NCI-H187 treated with DMSO at 0.1 percent for 48 hours (cell line): ENCODE measurements at regions not wholly inside any gene's neighbourhood (a gene's known extent, or its start where the extent isn't known, plus 50 kb on each side); places are given as distances from the start of the nearest gene placed in this dataset.
"Not testable (repeated sequence)": the region's sequence is repeated elsewhere in the genome, so short reads cannot be mapped to it uniquely, and the experiment has no call there.

Source experiments
- DNase-seq: peaks from one replicate; lab custom pipeline; 2025; lab: John Stamatoyannopoulos, UW

DNA sequence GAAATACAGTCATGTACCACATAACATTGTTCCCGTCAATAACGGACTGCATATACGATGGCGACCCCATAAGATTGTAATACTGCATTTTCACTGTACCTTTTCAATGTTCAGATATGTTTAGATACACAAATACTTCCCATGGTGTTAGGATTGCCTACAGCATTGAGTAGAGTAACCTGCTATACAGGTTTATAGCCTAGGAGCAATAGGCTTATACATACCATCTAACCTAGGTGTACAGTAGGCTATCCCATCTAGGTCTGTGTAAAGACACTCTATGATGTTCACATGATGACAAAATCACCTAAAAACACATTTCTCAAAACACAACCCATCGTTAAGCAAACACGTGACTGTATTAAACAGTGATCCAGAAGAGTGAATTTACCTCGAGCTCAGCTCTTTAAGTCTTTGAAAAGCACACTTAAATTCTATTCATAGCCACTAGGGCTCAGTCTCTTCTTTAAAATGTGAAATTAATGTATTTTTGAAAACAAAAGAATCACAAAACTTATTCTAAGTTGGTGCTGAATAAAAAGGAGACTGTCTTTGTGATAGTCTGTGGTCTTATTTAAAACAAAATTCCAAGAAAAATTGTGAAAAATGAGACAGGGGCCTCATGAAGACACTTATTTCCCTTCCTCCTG lies 239.1 kb upstream of the ARID2 start:
- DNase-seq, result no peak

DNA sequence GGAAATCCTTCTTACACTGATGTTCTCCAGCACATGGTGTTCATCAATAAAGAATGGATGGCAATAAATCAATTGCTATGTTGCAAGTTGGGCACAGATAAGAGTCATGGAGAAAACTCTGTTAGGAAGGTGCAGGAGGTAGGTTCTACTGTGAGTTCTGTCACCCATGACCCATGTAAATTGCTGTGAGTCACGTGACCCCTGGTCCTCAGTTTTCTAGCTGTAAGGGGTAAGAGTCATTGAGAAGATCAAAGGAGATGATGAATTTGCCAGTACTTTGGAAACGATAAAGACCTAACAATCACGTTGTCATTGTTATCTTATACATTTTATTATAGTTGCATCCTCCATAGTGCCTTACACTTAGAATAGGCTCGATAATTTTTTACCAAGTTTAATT lies 235.2 kb upstream of the ARID2 start:
- DNase-seq, result no peak

DNA sequence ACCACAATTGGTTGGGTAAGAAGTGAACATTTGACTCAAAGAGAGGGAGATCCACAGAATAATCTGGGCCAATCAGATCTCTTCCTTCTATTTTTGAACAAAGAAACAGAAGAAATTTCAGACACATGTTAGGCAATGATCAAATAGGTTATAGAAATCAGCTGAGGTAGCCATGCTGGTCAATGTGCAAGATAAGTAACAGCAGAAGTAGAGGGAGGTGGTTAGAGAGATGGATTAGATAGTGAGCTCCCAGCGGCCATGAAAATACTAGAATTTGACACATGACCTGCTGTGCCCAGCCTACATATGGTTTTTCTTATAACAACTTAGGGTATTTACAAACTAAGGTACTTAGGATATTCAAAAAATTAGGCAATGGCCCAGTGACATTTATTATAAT lies 230.9 kb upstream of the ARID2 start:
- no peak for DNase-seq

DNA sequence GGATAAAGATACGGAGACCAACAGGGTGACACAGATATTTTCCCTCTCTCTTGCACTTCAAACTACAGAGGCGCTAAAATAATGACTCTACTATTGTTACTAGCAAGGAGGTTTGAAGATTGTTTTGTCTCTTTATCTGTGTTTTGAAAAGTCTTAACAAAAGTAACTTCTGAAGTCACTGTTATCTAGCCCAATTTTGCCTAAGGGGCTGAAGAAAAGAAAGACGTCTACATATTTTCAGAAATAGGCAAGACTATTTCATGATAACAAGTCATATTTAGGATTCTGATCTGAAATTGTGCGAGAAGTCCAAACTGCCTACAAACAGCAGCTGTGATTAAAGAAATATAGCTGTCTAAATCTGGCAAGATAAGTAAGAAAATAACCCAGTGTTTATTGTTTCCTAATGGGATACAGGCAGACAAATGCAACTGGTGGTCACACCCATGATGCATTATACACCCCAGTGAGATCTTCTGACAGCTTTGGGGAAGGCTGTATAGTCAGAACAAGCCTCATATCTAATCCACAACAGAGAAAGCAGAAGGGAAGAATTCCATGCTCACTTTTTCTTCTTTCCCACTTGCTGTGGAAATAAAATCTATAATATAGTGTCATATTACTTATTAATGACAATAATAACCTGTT lies 226.9 kb upstream of the ARID2 start:
- DNase-seq, result no peak

DNA sequence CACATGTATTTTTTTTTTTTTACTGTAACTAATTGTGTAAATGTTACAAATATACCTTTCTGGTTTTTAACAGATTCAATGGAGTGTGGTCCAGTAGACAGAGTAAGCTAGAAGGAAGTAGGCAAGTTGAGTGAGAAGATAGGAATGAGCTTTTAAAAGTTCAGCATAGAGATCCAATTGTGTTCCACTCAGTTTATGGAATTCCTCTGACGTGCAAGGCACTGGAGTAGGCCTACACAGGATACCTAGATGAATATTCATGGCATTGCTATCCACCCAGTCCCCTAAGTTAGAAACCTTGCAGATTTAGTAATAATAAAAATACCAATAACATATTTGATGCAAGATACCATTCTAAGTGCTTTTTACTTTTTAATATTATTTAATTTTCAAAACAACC lies 225.6 kb upstream of the ARID2 start:
- no peak for DNase-seq

DNA sequence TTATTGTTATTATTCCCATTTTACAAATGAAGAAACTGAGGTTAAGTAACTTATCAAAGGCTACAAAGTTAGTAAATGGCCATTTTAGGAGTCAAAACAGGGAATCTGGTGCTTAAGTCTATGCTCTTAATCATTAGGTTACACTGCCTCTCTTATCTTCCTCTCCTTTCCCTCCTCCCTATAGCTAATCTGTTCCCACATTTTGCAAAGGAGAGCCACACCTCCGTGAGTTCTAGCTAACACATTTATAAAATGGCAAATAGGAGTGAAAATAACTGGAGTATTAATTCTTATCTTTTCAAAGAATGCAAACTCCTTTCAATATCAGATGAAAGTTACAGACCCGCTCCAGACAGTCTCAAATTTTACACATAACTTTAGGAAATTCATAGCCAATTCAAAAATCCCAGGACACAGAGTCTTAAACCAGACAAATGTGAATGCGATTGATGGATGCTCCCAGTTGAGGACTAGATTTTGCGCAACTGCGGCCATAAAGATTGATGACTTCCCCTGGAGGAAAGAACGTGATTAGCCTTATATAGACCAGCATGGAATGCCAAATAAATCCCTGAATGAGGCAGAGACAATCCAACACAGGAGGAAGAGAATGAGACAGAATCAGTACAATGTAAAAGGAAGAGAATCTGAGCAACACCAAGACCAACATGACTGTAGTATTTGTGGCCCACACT lies 225.0 kb upstream of the ARID2 start:
- DNase-seq, result no peak

DNA sequence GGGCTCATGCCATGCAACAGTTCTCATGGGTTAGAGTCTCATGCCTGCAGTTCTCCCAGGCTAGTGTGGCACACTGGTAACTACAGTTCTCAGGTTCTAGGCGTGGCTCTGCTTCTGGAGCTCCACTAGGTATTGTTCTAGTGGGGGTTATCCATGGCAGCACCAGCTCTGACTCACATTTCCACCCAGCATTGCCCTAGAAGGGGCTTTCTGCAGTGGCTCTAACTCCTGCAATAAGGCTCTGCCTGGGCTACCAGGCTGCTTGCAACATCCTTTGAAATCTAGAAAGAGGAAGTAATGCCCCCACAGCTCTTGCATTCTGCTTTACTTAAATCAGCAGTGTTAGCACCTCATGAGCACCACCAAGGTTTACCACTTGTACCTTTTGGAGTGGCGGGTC lies 220.3 kb upstream of the ARID2 start:
- no peak for DNase-seq

DNA sequence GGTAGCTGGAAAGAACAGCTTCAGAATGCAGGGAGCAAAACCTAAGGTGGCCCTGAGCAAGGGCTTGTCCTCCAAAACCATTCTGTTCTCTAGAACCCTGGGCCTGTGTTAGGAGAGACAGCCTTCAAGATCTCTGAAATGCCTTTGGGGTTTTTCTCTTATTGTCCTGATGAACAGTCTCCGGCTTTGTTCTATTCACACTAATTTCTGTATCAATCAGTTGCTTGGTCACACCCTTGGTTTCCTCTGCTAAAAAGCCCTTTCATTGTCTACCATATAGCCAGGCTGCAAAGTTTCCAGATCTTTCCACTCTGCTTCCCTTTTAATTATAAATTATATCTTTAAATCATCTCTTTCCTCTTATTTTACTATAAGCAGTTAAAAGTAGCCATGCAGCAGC lies 219.9 kb upstream of the ARID2 start:
- DNase-seq, result no peak

DNA sequence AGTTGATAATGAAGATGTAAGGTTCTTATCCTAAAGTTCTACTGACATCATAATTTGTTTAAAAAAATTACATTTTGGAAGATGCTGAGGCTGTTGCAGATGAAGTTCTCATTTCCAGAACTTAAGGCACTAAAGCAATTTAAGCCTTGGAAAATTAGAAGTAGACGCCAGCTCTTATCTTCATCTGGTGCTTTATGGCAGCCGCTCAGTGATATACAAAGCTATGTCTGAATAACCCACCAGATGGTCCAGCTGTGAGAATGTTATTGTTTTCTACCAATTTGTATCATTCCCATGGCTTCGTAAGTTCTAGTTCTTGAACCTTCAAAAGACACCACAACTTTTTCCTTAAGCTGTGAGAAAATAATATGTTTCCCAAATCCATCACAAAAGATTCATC lies 212.1 kb upstream of the ARID2 start:
- no peak for DNase-seq

DNA sequence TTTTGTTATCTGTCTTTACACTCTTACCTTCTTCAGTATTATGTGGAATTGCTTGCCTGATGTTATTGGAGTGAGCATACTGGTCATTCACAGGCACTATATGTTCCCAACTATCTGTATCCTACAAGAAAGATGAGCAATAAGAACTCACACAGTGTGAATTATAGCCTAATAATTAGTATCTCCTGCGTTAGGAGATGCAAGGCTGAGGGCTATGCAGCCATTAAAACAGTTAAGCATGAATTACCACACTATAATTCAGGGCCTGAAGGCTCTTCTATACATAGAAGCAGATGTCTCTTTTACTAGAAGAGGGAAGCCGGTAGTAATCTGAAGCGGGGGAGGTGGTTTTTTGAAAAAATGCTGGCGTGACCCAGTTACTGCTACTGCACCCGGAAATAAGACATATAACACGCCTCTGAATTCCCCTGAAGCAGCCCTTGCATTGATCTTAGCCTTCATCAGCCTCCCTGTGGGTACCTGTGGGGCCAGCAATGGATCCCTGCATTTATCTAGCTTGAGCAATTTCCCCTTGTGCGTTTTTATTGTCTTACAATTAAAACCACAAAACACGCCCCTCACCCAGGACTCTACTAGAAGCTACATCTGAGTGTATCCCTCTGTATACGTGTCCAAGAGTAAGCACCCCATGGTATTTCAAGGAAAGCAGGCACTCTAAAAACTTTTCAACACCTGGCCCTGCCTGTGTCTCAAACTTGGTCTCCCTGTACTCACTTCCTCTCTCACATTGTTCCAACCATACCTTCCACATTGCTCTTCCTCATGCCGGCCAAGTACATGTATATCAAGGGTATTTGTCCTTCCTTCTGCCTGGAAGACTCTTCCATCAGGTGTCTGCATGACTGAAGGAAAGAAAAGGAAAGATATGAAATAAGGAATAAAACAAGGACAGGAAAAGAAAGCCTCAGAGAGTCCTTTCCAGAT lies 210.9 kb upstream of the ARID2 start:
- no peak for DNase-seq

DNA sequence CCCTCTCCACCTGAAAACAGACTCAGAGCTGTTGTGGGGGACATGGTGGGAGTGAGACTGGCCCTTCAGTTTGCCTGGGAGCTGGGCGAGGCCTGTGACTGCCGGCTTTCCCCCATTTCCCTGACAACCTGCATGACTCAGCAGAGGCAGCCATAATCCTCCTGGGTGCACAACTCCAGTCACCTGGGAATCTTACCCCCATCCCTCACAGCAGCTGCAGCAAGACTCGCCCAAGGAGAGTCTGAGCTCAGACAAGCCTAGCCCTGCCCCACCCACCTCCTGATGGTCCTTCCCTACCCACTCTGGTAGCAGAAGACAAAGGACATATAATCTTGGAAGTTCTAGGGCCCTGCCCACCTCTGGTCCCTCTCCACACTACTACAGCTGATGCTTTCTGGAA lies 207.3 kb upstream of the ARID2 start:
- no peak for DNase-seq

DNA sequence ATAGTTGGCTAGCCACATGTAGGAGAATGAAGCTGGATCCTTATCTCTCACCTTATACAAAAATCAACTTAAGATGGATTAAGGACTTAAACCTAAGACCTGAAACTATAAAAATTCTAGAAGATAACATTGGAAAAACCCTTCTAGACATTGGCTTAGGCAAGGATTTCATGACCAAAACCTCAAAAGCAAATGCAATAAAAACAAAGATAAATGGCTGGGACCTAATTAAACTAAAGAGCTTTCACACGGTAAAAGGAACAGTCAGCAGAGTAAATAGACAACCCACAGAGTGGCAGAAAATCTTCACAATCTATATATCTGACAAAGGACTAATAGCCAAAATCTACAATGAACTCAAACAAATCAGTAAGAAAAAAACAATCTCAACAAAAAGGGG lies 202.7 kb upstream of the ARID2 start:
- DNase-seq, result not testable (repeated sequence)

DNA sequence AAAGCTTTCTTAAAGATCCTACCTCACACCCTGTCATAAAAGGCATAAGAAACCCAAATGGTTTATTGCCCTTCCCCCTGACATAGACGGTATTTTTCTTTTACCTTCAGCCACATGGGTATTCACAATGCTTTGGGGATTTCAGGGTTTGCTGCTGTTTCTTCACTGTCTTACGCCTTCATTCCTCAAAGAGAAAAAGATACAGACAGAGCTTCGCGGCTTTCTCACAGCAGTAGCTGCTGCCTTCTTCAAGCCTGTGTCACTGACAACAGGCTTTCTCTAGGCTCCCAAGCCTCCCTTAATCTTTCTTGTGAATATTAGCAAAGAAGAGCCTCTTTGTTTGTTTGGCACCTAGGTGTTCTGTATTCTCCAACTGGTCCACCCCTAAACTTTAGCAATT lies 197.4 kb upstream of the ARID2 start:
- DNase-seq, result no peak

DNA sequence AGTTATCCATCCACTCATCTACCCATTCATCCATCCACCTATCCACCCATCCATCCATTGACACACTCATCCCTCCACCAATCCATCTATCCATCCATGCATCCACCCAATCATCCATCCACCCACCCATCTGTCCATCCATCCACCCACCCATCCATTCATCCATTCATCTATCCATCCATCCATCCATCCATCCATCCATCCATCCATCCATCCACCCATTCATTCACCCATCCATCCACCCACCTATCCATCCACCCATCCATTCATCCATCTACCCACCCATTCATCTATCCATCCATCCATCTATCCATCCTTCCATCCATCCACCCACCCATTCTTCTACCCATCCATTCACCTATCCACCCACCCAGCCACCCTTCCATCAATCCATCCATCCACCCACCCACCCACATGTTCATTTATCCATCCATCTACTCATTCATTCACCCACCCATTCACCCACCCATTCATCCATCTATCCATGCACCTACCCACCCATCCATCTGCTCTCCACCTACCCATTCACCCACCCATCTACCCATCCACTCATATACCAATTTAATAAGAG lies 193.8 kb upstream of the ARID2 start:
- DNase-seq, result no peak

DNA sequence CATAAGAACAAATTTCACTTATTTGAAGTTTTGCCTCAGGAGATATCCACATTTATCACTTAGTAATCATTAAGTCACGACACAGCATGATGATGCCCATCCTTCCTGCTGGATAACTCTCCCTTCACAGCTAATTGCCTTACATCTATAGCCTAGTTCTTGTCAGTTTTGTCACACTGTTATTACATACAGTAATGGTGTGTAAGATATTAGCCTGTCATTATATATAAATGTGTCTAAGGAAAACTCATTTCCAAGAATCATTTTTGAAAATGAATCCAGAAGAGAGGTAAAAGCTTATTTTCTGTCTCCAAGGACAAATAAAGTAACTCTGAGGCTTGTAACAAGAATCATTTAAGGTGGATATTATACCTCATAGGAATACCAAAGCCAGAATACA lies 193.2 kb upstream of the ARID2 start:
- DNase-seq, result no peak

DNA sequence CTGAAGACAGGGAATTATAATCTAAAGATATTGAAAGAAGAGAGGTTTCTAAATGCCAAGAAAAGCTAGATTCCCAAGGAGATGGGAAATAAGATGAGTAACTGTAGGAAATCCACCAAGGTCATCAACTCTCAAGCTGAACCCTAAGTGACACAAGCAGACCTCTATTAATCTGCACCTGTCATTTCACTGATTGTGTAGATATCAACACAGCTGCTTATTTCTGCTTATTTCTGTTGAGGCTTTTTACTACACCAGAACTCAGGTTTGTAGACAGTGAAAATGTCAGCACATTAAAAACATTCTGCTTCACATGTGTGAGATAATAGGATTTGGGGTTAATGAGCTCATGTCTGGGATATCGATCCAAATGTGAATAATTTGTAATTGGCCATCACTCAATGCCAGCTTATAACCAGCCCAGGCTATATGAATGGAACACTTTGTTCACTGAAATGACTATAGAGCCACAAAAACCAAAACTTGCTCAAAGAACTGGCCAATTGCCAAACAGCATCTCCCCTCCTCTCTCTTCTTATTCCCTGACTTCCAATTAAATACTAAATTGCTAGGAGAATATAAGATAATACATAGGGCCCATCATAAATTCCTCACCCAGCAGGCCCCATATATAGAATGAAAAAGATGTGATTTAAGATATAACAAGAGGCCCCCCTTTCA lies 188.7 kb upstream of the ARID2 start:
- DNase-seq, result no peak

DNA sequence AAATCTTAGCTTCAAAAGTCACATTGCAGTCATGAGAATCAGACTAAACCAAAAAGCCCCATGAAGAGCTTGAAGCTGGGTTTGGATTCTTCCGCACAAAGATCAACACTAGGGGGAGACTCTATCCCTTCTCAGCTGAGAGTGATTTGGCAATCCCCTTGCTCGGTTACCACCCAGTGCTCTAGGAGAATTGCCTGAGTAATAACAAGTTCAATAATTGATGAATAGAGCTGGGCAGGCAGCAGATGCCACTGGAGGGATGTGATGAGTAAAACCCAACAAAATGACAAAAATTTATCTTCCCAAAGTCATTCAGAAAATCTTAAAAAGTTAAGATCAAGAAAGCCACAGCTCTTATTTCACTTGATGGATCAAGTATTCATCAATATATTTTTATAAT lies 185.6 kb upstream of the ARID2 start:
- peak; percentile 37 for DNase-seq

DNA sequence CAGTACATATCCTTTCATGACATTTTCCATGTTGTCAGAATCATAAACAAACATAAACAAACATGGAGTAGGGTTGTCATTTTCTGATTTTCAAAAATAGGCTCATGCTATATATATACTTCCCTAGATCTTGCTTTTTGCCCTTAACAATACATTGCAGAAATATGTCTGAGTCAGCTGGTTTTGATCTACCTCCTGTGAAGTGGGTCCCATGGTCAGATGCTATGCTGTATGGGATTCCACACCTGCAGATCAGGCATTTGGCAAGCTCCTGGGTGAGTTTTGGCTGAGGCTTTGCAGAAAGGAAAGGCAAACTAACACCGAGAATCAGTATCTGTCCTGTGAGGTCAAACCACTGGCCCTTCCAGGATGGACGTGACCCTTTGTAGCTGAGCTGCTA lies 183.0 kb upstream of the ARID2 start:
- no peak for DNase-seq

DNA sequence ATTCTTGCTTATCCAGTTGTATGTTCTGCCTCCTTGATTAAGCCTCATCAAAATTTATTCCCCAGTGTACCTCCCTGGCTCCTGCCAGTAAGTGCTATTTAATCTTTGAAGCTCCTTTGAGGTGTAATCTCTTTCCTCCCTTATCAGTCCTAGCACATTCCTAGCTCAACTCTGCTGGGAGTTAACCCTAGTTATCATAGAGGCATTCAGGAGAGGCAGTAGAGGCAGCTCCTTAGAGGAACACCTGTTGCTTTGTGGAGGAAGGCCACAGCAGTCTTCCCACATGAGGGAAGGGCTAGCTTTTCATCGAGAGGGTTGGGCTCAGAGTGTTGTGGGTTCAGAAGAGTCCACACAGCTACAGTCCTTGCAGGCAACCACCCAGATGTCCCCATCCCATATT lies 182.4 kb upstream of the ARID2 start:
- DNase-seq, result no peak

DNA sequence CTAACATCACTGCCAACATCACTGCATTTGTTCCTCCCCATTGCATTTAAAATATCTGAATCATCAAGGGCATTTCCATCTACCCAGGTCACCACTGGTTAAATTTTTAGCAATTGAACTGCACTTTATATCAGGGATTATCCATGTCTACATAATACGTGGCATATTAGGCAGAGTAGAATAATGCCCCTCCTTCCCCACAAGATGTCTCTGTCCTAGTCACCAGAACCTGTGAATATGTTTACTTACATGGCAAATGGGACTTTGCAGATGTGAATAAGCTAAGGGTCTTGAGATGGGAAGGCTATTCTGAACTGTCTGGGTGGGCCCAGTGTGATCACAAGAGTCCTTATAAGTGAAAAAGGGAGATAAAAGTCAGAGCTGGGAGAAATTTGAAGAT lies 181.7 kb upstream of the ARID2 start:
- no peak for DNase-seq

DNA sequence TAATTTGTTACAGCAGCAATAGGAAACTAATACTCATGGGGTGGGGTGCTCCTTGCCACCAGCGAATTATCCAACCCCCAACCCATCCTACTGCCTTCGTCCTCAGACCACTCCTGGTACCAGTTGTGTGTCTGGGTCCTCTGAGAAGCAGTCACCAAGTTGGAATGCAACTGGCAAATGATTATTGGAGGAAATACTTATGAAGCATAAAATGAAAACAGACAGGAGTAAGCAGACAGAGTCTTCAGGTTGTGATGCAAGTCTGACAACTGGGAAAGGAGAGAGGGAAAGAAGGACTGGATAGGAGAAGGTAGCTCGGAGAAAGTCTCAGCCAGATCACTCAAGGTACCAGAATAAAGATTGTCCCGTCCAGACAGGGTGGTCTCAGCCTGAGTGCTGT lies 181.1 kb upstream of the ARID2 start:
- DNase-seq, result no peak
